GM19452 (cell line): ENCODE measurements at regions not wholly inside any gene's neighbourhood (a gene's known extent, or its start where the extent isn't known, plus 50 kb on each side); places are given as distances from the start of the nearest gene placed in this dataset.

Experiments used
- ATAC-seq: cut with Tn5 transposase; IDR thresholded peaks from one replicate; pipeline ENCODE4 v1.9.1; 2021; ENCODE audit not compliant: unreplicated experiment

- no peak for ATAC-seq
Measured at GRCh38 chr16:63982741-63983140, 1139.1 kb downstream of the CDH11 start.

- no peak for ATAC-seq
Measured at GRCh38 chr16:63982110-63982509, 1139.8 kb downstream of the CDH11 start.

DNA sequence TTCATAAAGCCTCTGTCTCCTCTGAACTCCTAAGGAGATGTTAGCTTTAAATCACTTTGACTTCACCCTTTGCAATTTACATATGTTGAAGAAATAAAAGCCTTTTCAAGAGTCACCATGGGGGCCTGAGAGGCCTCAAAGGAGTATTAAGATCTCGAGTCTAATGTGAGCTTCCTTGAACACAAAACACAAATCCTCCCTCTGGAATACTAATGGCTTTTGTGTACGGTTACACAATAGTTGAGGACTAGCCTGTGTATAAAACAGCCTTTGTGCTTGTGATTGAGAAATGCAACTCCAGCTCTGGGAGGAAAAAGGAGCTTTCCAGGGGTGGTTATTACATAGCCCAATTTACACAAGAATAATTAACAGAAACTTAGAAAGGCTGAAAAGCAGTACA, 1140.2 kb downstream of the CDH11 start:
- ATAC-seq = no peak

GRCh38 chr16:63980763-63981162, 1141.1 kb downstream of the CDH11 start:
- ATAC-seq = no peak

- ATAC-seq = no peak
Measured at GRCh38 chr16:63978240-63978639, 1143.6 kb downstream of the CDH11 start.

GRCh38 chr16:63976345-63976744, 1145.5 kb downstream of the CDH11 start:
- no peak for ATAC-seq

DNA sequence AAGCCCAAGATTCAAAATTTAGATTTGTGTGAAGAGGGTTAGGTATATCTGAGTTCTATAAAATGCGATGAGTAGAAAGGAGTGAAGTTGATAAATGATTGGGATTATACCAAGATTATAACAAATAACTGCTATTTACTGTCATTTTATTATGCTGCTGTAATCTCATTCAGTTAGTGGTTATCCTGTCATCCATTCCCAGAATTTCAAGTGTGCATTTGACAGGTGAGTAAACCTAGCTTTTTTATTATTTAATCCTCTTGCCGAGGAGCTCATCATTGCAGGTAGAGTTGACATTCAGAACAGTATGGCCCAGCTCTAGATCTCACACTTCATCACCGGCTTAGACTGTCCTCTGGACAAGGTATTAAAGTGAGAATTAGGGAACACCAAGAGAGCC, 1146.2 kb downstream of the CDH11 start:
- no peak for ATAC-seq

DNA sequence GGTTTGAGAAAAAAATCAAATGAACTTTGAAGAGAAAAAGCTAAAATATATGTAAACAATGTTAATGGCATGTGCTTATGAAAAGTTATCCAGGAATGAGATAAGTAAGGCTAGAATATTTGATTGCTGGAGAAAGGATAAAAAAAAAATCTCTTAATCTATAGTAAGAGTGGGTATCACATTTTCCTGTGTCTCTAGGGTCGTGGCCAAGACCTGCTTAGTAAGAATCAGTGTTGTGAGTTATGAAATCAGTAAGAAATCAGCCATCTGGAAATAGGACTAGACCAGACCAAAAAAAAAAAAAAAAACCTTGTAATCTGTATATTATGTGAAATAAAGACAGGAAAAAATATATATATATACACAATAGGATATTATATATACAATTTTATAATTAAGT, 1153.9 kb downstream of the CDH11 start:
- ATAC-seq = no peak

DNA sequence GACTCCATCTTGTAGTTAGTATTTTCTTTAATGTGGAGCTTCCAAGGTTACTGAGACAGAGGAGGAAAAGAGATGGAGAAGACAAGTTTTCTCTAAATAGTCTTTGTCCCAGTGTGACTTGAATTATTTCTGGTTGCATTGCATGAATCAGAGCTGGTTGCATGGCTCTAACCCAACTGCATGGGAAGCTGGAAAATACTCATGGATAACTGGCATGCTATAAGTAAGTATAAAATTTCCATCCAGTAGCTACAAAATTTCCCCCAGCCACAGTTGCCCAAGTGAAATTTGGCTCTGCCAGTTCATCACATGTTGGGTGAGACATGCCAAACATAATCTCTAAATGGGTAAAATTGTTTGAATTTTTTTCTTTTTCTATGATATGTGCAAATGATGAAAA, 1161.5 kb downstream of the CDH11 start:
- no peak for ATAC-seq

DNA sequence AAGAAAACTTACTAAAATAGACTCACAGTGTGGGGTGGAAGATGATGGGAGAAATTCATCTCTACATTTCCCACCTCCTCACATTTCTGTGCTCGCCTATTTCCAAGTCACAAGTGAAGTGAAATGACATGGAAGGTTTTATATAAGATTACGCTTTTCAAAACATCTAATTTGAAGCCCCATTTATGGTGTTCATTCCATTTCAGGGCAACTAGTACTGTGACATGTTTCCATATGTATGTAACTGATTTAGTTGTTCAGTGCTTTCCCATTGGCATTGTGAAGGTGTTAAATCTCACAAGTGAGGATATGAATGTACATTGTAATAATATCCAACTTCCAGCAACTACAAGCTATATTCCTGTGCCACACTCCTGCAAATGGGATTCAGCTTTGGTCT, 1174.8 kb downstream of the CDH11 start:
- ATAC-seq = no peak

DNA sequence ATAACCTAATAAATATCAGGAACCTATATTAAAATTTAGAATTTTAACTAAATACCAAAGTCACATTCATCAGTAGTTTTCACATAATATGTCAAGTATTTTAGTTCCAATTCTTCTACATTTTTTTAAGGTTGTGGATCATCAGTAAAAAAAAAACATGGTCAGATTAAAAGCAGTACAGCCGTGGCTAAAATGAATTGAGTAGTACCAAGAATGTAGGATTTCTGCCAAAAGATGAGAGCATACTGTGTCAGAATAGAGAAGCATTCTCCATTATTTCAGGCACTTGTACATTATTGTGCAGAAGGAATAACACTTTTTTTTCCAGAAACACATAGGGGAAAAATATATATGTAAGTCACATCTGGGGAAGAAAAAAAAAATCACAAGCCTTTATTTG, 1176.1 kb downstream of the CDH11 start:
- ATAC-seq = no peak

DNA sequence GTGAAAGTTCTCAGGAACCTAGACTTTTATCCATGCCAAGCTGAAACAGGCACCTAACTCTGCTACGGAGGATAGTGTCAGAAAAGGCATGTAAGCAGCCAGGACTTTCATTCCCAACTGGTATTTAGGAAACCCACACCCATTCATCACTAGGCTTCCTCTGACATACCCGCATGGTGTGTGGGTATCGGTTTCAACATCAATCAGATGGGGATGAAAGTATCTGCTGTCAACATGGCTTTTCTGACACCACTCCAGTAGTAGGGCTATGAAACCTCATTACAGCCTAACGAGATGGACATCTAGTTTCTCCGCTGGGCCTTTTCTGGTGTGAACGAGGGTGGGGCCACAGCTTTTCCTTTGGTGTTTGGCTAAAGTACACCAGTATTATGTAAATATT, 1178.3 kb downstream of the CDH11 start:
- no peak for ATAC-seq

GRCh38 chr16:63938661-63939060, 1183.2 kb downstream of the CDH11 start:
- no peak for ATAC-seq

GRCh38 chr16:63933841-63934240, 1188.0 kb downstream of the CDH11 start:
- ATAC-seq = no peak

DNA sequence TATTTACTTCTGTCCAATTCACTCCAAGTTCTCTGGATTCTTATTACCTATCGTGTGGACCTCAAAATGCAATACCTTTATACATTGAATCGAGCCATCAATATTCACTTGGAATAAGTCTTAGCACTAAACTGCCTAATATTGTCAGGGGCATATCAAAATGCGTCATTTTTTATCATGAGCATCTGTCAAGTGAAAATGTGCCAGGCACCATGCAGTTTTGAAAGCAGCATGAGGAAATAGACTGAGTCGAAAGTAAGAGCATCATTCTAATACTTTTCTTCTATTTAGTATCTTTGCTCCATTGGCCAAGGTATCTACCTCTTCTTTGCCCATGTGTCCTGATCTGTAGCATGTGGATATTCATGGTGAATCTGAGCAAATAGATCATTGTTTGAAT, 1193.4 kb downstream of the CDH11 start:
- ATAC-seq = no peak

DNA sequence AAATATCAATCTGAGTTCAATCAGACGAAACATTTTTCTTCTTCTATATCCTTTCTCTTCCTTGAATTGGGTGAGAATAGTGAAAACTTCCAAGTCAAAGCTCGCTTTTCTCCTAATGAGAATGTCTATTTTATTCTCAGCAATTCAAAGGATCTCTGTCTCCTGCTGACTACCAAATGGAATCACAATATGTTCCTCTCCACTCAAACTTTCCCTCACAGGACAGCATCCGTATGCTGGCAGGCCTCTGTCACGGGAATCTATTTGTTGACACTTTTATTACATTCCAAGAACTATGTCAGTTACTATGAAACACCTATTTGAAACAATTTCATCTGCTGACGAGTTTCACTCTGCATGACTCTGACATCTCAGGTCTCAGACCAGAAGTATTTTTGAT, 1196.6 kb downstream of the CDH11 start:
- no peak for ATAC-seq

DNA sequence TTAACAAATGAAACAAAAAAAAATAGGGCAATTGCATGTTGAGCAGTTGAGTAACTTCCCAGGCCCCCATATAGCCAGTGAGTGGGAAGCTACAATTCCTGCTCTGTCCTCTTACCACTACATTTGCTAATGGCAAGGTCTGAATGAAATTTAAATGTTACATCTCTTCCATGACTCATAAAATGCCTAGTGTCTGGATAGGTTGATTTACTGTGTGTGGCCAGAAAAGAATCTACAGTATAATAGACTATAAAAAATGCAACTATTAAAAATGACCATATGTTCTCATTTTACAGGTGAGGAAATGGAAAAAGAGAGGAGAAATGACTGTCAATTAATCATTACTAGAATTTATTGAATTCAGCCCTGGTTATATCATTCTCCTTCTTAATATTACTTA, 1199.3 kb downstream of the CDH11 start:
- ATAC-seq = no peak

DNA sequence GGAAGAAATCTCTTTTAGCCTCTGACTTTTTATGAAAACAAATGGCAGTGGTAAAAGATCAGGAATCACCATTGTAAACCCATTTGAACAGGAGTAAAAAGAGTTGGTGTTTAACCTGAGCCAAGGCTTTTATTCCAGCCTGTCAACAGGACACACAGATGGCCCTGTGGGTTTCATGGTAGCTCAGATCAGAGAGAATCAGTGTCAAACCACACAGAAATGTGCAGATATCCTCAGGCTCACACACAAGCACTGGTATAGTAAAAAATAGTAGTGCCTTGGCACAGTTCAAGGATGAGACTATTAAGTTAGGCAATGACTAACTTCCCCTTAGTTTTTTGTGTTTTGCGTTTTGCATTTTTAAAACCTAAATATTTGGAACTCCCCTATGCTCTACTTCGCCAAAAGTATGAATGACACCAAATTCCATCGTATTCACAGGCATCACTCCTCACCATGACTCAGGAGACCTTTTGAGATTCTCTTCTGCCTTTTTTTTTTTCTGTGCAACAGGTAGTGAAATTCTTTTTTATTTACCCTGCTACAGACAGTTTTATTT, 1200.0 kb downstream of the CDH11 start:
- no peak for ATAC-seq

DNA sequence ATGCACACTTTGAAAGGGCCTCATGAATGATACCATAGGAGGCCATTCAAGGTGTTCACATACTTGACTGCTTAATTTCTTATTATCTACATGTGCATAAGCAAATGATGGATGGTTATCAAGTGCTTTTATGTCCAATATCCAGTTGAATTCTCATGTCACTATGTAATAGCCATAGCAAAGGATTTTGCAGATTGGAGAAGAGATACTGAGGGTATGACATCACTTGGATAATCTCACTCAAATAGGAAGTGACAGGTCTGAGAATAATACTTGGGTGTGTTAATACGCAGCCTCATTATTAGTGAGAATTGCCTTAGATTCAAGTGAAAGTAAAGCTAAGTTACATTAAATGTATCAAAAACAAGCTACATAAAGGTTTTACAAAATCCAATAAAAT, 1208.6 kb downstream of the CDH11 start:
- no peak for ATAC-seq

DNA sequence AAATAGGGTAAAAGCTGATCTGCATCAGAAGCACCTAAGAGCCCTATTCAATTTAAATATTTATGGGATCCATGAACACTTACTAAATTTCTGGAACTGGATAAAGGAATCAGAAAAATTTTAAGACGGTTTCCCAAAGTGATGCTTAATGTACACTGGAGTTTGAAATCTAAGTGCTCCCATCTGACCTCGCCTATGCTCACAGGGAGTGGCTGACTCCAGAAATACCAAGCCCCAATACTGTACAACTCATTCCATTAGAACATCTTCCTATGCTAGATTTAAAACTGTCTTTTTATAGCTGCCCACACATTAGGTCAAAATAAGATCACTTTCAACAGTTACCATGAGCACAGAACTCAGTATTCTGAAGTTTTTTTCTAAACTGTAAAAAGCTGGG, 1214.6 kb downstream of the CDH11 start:
- no peak for ATAC-seq

- no peak for ATAC-seq
Measured at GRCh38 chr16:63904930-63905329, 1216.9 kb downstream of the CDH11 start.

GRCh38 chr16:63904182-63904581, 1217.7 kb downstream of the CDH11 start:
- no peak for ATAC-seq

GRCh38 chr16:63896383-63897109, 1225.3 kb downstream of the CDH11 start:
- no peak for ATAC-seq
